Activated B cell treated with CpG ODN at 0.5 μM for 24 hours (primary cell): ENCODE measurements at regions not wholly inside any gene's neighbourhood (a gene's known extent, or its start where the extent isn't known, plus 50 kb on each side); places are given as distances from the start of the nearest gene placed in this dataset.

Experiments
- ATAC-seq: fragments of 200-7000 bp; cut with Tn5 transposase; one replicate; pipeline ENCODE4 v1.10.0; 2021; ENCODE audit warnings: low read depth, mild to moderate bottlenecking, moderate library complexity
- CTCF ChIA-PET: fragments of 350-600 bp; sonication (Branson Sonifier 250); formaldehyde crosslinking; loops from one replicate; lab custom pipeline; 2021; ENCODE audit warnings: antibody characterized with exemption; lab: Charles Lee
- POLR2A ChIA-PET: fragments of 350-600 bp; sonication (Branson Sonifier 250); formaldehyde crosslinking; loops from one replicate; lab custom pipeline; 2021; ENCODE audit warnings: antibody characterized with exemption; lab: Charles Lee
- DNase-seq: peaks from one replicate; pipeline ENCODE4 v3.0.0; 2022
- H3K27ac Mint-ChIP-seq: one replicate; pipeline ENCODE4 v1.8.0; 2020; ENCODE audit warnings: mixed read lengths
- H3K27me3 Mint-ChIP-seq: one replicate; pipeline ENCODE4 v1.8.0; 2021; ENCODE audit warnings: mixed read lengths
- H3K36me3 Mint-ChIP-seq: one replicate; pipeline ENCODE4 v1.8.0; 2021; ENCODE audit warnings: low read depth, mixed read lengths
- H3K4me1 Mint-ChIP-seq: one replicate; pipeline ENCODE4 v1.8.0; 2021; ENCODE audit warnings: mixed read lengths
- H3K4me3 Mint-ChIP-seq: one replicate; pipeline ENCODE4 v1.8.0; 2020; ENCODE audit warnings: mild to moderate bottlenecking, mixed read lengths
- H3K9me3 Mint-ChIP-seq: one replicate; pipeline ENCODE4 v1.8.0; 2020; ENCODE audit warnings: mixed read lengths
- CTCF ChIP-seq: fragments of 200-600 bp; IDR thresholded peaks from one replicate; pipeline ENCODE4 v1.8.0; 2022; ENCODE audit warnings: antibody characterized with exemption, mild to moderate bottlenecking
- intact Hi-C: fragments of 100-400 bp; cut with micrococcal nuclease; formaldehyde crosslinking; loops from one replicate; pipeline ENCODE4 v1.15.1; 2024

DNA sequence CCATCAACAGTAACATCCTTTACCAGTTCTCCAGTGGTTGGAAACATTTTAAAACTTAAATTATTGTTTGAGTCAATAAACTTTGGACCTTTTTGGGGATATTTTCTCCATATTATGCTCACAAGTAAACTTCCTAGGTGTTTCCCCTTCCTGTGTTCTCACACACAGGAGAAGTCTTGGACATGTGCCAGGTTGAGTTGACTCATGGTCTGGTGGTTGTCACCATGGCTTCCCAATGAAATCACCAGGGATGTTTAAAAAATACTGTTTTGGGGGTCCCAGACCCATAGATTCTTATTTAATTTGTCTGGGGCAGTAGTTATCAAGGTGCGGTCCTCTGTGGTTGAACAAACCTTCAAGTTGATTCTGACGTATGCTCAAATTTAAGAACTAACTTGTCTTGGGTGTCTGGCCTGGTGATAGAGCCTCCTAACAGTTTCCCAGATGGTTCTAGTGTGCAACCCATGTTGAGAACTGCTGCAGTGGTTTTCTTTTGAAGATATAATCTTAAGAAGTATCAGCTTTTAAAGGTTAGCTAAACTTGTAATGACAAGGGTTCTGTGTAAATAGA, 291.8 kb downstream of the EDEM1 start:
- no peak for TF ChIP-seq CTCF
- CTCF ChIA-PET: no interaction called here
- POLR2A ChIA-PET: no interaction called here
- Mint-ChIP-seq H3K27ac (no peak overlapping the region), H3K9me3 (no peaks in the 10 kb centered on the region), H3K27me3 (peaks cover 3% of the 10 kb centered on the region), H3K36me3 (no peaks in the 10 kb centered on the region), H3K4me3 (no peak overlapping the region), H3K4me1 (no peaks in the 10 kb centered on the region)
- intact Hi-C loops: no loop called here
- DNase-seq: no peak
- ATAC-seq: no peak

DNA sequence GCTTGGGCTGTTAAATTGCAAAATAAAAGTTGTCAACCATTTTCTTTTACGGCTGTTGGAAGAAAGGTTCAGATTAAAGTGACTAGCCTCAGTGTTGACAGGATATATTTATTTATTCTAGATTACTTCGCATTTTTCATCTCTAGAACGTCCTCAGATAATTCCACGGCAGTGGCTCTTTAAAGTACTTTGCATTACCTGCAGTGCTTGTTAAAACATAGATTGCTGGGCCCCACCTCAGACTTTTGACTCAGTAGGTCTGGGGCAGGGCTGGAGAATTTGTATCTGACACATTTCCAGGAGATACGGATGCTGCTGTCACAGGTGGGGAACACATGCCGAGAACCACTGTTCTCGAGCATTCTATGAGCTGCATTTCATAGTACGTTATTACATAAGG, 292.7 kb downstream of the EDEM1 start:
- no peaks in the 10 kb centered on the region for H3K36me3 Mint-ChIP-seq
- no peak for ATAC-seq
- no peak for DNase-seq
- no peak overlapping the region for H3K27ac Mint-ChIP-seq
- H3K9me3 Mint-ChIP-seq: no peaks in the 10 kb centered on the region
- no peak for TF ChIP-seq CTCF
- intact Hi-C loops: no loop called here
- H3K4me1 Mint-ChIP-seq: no peaks in the 10 kb centered on the region
- H3K4me3 Mint-ChIP-seq: no peak overlapping the region
- ChIA-PET POLR2A (no interaction called here), CTCF (no interaction called here)
- no peaks in the 10 kb centered on the region for H3K27me3 Mint-ChIP-seq

- TF ChIP-seq CTCF: no peak
- H3K27me3 Mint-ChIP-seq: peaks cover 3% of the 10 kb centered on the region
- DNase-seq (no peak), ATAC-seq (no peak)
- H3K36me3 Mint-ChIP-seq: no peaks in the 10 kb centered on the region
- H3K9me3 Mint-ChIP-seq: no peaks in the 10 kb centered on the region
- H3K27ac Mint-ChIP-seq: no peak overlapping the region
- no peak overlapping the region for H3K4me3 Mint-ChIP-seq
- ChIA-PET POLR2A (no interaction called here), CTCF (no interaction called here)
- H3K4me1 Mint-ChIP-seq: peaks cover 2% of the 10 kb centered on the region
- intact Hi-C loops: no loop called here
Observed at GRCh38 chr3:5485427-5485826, 297.9 kb downstream of the EDEM1 start.

DNA sequence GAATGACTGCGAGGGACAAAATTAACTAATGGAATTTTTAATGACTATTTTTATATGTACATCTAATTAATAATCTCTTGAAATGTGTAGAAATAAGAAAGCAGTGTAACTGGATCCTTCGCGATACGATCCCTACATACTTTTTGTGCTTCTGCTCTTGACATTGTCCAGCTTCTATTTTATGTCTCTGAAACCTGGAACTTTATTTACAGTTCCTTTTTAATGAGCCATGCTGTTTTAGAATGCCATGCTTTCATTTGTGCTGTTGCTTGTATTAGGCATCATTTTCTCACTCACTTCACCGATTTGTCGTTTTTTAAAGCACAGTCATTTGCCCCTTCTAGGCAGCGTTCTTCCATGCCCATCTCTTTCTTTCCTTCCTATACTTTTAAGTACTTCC, 301.3 kb downstream of the EDEM1 start:
- peaks cover 2% of the 10 kb centered on the region for H3K4me1 Mint-ChIP-seq
- intact Hi-C loops: no loop called here
- H3K9me3 Mint-ChIP-seq: no peaks in the 10 kb centered on the region
- no peaks in the 10 kb centered on the region for H3K36me3 Mint-ChIP-seq
- DNase-seq (no peak), ATAC-seq (no peak)
- H3K27me3 Mint-ChIP-seq: peaks cover 8% of the 10 kb centered on the region
- TF ChIP-seq CTCF: no peak
- no peak overlapping the region for H3K27ac Mint-ChIP-seq
- no peak overlapping the region for H3K4me3 Mint-ChIP-seq
- POLR2A ChIA-PET: no interaction called here
- CTCF ChIA-PET: no interaction called here

- TF ChIP-seq CTCF: no peak
- no peak overlapping the region for H3K4me3 Mint-ChIP-seq
- DNase-seq: no peak
- POLR2A ChIA-PET: no interaction called here
- intact Hi-C loops: no loop called here
- no peaks in the 10 kb centered on the region for H3K36me3 Mint-ChIP-seq
- CTCF ChIA-PET: no interaction called here
- H3K27me3 Mint-ChIP-seq: peaks cover 8% of the 10 kb centered on the region
- no peaks in the 10 kb centered on the region for H3K9me3 Mint-ChIP-seq
- no peak overlapping the region for H3K27ac Mint-ChIP-seq
- peaks cover 2% of the 10 kb centered on the region for H3K4me1 Mint-ChIP-seq
- no peak for ATAC-seq
Observed at GRCh38 chr3:5489536-5489935, 302.0 kb downstream of the EDEM1 start.
